HG02938 (cell line): ENCODE measurements at regions not wholly inside any gene's neighbourhood (a gene's known extent, or its start where the extent isn't known, plus 50 kb on each side); places are given as distances from the start of the nearest gene placed in this dataset.
"Not testable (repeated sequence)": the region's sequence is repeated elsewhere in the genome, so short reads cannot be mapped to it uniquely, and the experiment has no call there.

Experiments
- ATAC-seq: cut with Tn5 transposase; IDR thresholded peaks from one replicate; pipeline ENCODE4 v1.9.1; 2021; ENCODE audit warnings: mild to moderate bottlenecking, moderate library complexity; ENCODE audit not compliant: unreplicated experiment

DNA sequence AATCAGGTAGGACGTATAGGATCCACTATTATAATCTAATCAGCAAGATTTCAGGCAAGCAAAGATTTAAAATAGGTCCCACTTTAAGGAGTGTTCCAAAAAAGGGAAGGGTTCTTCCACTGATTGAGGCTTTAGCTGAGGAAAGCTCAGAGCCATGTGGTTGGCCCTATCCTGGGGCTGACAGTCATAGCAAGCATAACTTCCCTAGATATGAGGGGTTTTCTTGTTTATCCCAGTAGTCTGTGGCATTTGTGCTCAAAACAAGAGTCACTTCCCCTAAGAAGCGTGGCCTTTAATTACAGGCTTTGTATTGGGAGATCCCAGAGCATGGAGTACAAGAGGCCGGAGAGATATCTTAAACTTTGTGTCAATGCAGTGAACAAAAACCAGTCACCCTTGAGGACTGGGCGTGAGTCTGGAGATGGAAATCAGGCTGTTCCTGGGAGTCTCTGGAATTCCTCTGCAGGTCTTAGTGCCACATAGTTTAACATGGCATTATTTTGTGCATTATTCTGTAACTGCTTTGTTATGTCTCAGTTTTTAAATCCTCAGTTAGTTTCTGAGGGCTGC lies 136.9 kb upstream of the FBXO11 start:
- no peak for ATAC-seq

- no peak for ATAC-seq
These were observed 137.4 kb upstream of the FBXO11 start for GRCh38 chr2:48043746-48044145.

GRCh38 chr2:48045613-48046012 lies 139.3 kb upstream of the FBXO11 start:
- ATAC-seq, result no peak

DNA sequence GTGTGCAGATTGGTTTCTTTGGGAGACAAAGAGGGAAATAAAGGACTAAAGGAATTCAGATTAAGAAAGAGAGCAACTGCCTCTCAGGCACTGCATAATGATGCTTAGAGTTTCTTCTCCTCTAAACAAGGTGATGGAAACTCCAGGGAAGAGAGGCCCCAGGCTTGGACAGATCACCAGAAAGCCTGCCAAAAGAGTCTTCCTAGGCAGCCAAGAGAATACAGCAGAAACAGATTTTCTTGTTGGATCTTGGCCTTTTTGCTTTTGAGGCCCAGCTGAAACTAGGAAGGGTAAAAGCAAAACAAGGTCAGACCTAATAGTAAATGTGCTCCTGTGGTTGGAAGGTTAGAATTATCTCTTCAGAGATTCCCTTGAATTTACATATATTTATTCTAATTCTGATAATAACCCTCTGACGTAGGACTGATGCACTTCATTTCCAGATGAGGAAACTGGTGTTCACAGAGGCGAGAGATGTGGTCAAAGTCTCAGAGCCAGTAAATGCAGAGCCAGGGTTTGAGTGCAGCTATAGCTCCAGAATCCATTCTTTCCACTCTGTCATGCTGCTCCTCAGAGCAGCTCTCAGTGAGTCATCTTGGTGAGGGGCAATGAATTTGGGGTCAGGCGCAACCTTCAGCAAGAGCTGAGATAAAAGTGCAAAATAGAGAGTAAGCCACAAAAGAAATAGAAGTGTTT lies 142.3 kb upstream of the FBXO11 start:
- ATAC-seq, result no peak

GRCh38 chr2:48049371-48049770 lies 143.1 kb upstream of the FBXO11 start:
- ATAC-seq, result no peak

- ATAC-seq, result no peak
These were observed 144.4 kb upstream of the FBXO11 start for GRCh38 chr2:48050711-48051110.

DNA sequence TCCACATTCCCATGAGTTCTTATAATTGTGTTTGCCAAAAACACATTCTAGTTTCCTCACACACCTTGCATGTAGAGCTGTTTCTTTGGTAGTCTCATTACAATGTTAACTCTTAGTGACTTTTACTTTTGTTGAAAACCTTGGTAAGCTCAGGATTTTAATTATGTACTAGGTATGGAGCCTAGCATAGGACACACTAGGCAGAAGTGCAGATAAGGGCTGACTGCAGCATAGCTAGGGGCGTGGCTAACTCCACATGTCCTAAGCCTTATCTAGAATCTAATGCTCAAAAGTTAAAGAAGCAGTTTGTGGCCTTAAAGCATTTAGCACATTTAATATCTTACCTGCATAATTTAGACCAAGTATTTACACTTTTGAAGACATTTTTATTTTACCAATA lies 153.7 kb upstream of the FBXO11 start:
- no peak for ATAC-seq

- not testable (repeated sequence) for ATAC-seq
These were observed 155.4 kb upstream of the FBXO11 start for GRCh38 chr2:48061656-48062055.

DNA sequence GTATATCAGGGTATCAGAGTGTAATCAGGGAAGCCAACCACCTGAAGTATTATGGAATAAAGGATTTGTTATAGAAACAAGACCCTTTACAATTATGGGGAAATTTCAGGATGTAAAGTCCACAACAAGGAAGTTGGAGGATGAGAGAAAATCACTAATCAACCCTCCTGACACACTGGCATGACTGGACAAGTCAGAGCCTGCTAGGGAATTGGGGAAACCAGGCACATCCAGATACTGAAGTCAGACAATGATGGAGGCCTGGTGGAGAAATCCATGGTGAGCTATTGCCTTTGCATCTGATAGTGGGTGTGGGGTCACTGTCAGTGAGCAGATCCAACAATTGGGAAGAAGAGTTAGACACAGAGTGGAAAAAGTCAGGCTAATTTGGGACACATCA lies 158.8 kb upstream of the FBXO11 start:
- ATAC-seq, result no peak

DNA sequence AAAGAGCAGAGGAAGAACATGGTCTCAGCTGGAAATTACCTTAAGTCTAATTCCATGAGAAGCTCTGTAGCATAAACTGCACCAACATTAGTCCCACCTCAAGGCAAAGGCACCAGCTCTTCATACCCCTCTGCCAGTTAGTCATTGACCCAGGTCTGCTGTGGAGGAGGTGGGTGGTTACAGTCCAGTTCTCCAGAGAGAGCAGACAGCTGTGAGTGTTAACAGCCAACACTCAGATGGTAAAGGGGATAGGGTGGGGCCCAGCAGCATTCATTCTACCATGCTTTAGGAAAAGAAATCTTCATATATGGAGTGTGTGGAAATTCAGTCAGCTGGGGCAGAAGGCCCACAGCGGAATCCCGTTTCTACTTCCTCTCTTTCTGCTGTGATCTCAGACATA lies 159.7 kb upstream of the FBXO11 start:
- ATAC-seq, result no peak

- no peak for ATAC-seq
These were observed 163.5 kb upstream of the FBXO11 start for GRCh38 chr2:48069769-48070168.

GRCh38 chr2:48070415-48070814 lies 164.1 kb upstream of the FBXO11 start:
- ATAC-seq, result no peak

DNA sequence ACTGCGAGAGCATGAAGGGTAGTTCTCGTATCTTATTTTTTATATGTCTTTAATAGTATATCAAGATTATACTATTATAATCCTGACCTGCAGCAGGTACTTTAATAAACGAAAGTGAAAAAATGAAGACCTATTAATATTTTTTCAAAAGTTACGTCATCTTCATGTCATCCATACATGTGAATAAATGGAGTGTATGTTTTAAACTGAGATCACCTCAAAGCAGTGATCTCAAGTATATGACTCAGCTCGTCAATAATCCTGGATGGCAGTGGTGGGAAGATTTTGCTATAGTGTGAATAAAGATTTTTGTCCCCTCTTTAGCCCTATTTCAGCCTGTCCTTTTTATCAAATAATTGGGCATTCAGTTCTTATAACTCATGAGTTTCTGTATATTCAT lies 166.3 kb upstream of the FBXO11 start:
- no peak for ATAC-seq

DNA sequence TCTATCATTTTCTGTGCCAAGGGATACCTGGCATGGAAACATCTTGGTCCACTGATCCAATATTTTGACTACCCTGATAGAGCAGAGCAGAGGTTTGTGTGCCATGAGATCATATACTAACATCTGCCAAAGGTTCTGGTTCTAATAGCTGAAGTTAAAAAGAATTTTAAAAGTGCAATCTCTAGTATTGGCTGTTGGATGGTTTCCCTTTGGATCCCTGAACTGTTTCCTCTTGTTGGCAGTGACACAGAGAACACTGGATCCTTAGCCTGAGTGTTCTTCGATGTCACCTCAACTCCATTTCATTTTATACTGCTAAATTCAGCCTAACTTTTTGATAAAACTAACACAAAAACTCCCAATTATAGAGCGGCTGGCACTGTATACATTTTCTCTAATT lies 169.3 kb upstream of the FBXO11 start:
- no peak for ATAC-seq

DNA sequence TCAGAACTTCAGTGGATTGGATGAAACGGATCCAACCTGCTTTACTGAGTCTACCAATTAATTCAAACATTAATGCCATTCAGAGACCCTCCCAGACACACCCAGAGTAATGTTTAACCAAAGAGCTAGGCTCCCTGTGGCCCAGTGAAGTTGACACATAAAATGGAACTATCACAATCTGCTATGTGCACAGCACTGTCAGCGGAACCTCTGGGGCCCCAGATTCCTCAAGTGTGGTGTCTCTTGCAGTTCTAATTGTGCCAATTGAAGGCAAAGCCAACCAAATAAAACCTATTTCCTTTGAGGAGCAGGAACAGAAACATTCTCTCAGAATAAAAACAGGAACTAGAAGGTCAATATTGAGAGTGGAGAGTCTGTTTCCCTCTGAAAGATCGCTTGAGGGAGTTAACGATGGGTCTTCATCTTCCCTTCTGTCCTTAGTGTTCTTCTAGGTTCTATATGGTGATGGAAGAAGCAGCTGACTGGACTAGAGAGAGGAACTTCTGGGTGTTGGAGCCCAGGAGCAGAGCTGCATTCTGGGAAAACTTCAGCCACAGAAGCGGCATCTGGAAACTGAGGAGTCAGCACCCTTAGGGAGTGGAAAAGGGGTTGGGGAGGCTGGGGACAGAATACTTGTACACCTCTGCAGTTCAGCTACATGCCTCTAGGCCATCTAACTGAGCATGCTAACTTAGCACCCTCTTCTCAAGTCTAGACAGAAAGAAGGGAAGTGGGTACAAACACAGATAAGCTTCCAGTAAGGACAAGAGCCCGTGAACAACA lies 174.4 kb upstream of the FBXO11 start:
- no peak for ATAC-seq

DNA sequence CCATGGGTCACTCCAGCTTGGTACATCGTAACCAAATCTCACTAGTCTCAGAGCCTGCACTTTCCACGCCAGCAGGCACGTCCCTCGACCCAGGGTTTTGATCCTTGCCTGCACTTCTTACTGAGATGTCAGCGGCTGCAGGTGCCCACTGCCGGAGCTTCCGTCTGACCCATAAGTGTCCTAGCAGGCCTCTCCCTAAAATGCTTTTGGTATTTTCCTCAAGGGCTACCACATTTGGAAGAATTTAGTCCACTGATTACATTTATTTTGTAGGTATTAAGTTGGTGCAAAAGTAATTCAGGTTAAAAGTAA lies 175.0 kb upstream of the FBXO11 start:
- ATAC-seq, result no peak

DNA sequence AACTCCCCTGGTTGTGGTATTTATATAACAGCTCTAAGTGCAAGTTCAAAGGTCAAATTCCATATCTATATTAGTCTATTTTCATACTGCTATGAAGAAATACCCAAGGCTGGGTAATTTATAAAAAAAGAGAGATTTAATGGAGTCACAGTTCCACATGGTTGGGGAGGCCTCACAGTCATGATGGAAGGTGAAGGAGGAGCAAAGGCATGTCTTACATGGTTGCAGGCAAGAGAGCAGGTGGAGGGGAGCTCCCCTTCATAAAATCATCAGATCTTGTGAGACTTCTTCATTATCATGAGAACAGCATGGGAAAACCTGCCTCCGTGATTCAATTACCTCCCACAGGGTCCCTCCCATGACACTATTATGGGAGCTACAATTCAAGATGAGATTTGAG lies 179.6 kb upstream of the FBXO11 start:
- ATAC-seq, result no peak

- ATAC-seq, result no peak
These were observed 182.7 kb upstream of the FBXO11 start for GRCh38 chr2:48088994-48089393.

- no peak for ATAC-seq
These were observed 183.3 kb upstream of the FBXO11 start for GRCh38 chr2:48089644-48090043.

GRCh38 chr2:48092846-48093803 lies 186.8 kb upstream of the FBXO11 start:
- no peak for ATAC-seq

- ATAC-seq, result not testable (repeated sequence)
These were observed 190.5 kb upstream of the FBXO11 start for GRCh38 chr2:48096765-48097164.
